Colon (tissue), 2 donors: ENCODE measurements at regions not wholly inside any gene's neighbourhood (a gene's known extent, or its start where the extent isn't known, plus 50 kb on each side); places are given as distances from the start of the nearest gene placed in this dataset.

Experiments
- FAIRE-seq: peaks from 2 replicates; lab custom pipeline; 2012; peaks lifted over from hg19 to GRCh38; lab: Jason Lieb, UNC
- donor health status: control.
- donor health status: control.

GRCh38 chr5:124839371-124839998 is 93.0 kb upstream of the ZNF608 start:
- no peak for FAIRE-seq

DNA sequence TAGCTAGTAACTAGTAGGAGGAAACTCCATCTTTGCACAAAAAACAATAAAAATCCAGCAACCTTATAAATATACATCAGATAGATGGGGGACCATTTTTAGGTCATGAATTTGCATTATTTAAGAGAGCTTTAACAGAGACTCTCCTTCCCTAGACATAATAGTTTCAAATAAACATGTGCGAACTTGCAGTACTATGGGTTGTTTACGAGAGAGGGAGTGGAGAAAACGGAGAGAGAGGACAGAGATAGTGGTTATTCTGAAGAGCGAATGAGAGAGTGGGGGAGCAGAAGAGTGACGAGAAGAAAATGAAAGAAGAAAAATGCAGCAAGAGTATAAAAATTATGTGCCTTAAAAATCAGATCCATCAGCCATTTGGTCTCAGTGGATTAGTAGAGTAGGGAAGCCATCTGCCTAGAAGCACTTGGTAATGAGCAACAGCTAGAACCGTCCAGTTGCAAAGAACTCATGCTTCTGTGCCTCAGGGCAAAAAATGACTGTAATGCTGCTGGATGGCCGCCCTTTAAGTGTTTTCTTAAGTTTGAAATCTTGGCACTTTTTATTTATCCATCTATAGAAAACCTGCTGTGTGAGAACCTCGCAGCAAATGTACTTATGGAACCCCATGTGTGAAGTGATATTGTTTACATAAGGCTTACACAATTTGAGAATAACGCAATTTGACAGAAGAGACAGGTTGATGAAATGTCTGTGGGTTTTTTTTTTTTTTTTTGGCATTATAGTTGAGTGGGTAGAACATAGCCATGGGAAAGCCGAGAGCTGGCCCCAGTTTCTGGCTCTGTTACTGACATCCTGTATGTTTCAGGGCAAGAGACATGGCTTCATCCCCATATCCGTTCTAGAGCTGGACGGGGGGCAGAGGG is 95.6 kb upstream of the ZNF608 start:
- no peak for FAIRE-seq

GRCh38 chr5:124842725-124843595 is 96.5 kb upstream of the ZNF608 start:
- no peak for FAIRE-seq

- no peak for FAIRE-seq
Measured at GRCh38 chr5:124843596-124843899, 97.1 kb upstream of the ZNF608 start.

DNA sequence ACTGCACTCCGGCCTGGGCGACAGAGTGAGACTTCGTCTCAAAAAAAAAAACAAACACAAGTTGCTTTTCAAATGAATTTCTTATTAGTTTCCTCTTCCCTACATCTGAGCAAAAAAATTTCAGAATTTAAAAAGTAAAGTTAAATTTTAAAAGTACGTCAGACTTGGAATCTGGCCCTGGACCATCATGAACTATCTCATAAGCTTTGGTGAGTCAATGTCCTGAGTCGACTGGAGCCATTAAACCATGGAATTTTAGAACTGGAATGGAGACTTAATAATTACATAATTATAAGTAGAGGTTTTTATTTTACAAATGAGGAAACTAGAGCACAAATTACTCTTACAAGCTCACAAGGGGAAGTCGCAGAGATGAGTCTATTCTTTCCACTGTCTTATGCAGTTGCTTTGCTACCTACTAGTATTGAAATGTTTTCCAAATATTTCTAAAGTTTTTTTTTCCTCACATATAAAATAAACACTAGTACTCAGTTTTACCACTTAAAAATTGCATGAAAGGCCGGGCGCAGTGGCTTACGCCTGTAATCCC is 98.0 kb upstream of the ZNF608 start:
- FAIRE-seq: no peak

GRCh38 chr5:124847907-124848306 is 101.5 kb upstream of the ZNF608 start:
- FAIRE-seq: no peak

- no peak for FAIRE-seq
Measured at GRCh38 chr5:124849774-124850173, 103.3 kb upstream of the ZNF608 start.

DNA sequence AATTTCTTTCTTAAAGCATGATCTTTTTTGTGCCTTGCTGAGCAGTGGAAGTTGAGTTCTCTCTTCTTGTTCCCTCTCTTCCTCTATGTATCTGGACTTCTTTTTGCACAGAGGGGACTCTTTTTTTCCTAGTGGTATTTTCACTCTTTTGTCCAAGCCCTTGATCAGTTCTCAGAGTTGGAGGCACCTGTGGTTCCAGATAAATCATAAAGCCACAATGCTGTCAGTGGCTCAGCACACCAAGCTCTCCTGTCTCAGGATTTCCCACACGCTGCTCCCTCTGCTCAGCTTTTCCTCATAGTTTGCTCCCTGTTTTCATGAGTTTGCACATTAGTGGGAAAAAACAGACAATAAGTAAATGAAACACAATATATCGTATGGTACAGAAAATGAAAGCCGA is 110.3 kb upstream of the ZNF608 start:
- no peak for FAIRE-seq

- no peak for FAIRE-seq
Measured at GRCh38 chr5:124858612-124859011, 112.2 kb upstream of the ZNF608 start.

DNA sequence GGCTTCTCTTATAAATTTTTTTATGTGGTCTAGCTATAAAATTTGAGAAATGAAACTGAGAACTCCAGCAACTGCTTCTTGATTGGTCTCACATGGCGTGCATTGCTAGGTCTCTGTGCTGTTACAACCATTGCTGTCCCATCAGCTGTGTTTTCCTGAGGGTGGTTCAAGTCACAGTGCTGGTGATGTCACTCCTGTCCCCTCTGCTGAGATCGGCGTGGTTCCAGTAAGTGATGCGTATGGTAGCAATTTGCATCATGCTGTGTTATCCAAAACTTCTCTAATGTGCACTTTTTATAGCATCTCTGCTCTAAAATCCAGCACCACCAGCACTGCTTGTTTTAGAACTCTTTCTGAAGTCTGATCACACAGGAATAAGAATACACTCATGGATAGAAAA is 112.6 kb upstream of the ZNF608 start:
- no peak for FAIRE-seq

GRCh38 chr5:124859556-124860290 is 113.3 kb upstream of the ZNF608 start:
- no peak for FAIRE-seq

- no peak for FAIRE-seq
Measured at GRCh38 chr5:124860291-124860655, 113.8 kb upstream of the ZNF608 start.

GRCh38 chr5:124865066-124865465 is 118.6 kb upstream of the ZNF608 start:
- no peak for FAIRE-seq

DNA sequence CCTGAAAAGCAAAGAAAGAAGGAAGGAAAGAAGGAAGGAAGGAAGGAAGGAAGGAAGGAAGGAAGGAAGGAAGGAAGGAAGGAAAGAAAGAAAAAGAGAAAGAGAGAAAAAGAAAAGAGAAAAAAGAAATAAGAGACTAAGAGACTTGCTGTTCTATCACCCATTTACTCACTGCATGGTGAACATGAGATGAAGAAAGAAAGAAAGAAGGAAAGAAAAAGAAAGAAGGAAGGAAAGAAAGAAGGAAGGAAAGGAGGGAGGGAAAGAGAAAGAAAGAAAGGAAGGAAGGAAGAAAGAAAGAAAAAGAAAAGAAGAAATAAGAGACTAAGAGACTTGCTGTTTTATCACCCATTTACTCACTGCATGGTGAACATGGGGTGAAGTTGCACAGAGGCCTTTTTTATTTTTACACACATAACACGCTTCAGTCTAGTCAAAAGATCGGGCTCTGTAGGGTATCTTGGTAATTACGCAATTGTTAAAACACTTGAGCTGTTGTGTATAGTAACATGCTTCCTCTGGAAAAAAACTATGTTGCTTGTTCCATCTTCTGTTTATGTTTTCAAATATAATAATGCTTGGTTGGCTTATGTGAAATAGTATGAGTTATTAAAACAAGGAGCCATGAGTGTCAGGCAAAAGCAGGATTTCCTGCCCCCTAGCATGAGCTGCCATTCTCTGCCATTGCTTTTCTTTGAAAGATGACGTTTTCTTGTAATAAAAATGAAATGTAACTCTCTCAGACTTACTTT is 119.3 kb upstream of the ZNF608 start:
- FAIRE-seq: no peak

DNA sequence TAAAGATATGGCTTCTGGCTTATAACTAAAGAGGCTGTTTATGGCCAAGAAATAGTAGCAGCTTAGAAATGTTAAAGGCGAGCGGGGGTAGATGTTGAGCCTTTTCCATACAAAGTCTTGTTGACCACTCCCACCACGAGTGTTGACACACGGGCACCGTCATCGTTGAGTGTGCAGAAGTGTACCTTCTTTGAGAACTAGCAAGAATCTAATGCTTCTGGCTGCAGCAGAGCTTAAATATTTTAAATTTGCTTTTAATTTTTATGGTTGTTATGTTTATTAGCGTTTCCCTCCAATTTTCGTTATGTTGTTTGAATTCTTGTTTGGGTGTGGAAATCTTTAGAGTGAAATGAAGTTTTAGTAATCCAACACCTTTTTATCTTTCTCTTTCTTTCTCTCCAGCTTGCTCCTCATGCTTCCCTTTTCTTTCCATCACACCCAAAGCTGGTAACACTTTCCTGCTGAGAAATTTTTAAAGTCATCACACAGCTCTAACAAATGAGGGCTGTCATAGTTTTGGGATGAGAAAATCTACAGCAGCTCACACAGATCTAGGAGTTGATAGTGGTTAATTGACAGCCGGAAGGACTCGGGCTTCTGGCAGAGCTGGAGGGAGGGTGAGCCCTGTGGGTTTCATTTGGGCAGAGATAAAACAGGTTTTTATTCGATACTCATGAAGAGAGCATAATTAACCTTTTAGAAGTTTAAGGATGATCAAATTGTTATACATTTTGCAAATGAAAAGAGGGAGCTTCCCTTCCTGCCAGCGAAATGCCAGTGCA is 120.1 kb upstream of the ZNF608 start:
- no peak for FAIRE-seq

DNA sequence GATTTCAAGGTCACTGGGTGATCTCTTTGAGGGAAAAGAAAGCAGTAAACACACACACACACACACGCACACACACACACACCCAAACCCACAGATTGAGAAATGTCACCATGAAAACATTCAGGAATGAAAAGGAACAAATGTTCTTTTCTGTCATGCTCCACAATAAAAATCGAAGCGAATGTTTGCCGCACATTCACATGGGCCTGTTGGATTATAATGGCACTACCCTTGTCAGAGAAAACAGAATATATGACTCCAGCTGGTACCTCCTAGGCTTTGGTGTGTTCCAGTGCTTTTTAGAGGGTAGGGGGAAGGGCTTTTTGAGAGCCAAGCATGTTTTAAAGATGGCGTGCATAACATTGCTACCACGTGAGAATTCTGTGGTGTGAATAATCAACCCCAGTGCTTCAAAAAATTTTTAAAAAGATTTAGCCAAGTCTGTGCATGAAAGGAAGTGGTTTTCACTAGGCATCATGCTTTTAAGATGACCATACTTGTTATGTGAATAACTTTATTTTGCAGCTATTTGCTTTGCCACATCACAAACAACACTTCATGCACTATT is 120.8 kb upstream of the ZNF608 start:
- FAIRE-seq: no peak

- no peak for FAIRE-seq
Measured at GRCh38 chr5:124868676-124869075, 122.2 kb upstream of the ZNF608 start.

- FAIRE-seq: no peak
Measured at GRCh38 chr5:124869426-124870033, 123.1 kb upstream of the ZNF608 start.

DNA sequence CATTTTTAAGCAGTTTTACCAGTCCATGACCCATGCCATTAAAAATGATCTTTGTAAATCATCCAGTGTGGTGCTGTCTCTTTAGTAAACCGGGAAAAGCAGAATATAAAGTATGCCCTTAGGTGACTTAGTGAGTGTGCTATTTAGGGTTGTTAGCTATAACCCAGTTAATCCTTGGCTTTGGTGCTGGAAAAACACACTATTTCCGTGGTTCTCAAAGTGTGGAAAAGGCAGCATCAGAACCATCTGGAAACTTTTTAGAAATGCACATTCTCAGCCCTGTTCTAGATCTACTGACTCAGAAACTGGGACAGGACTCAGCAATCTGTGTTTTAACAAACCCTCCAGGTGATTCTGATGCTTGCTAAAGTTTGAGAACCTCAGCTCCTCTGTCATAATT is 123.6 kb upstream of the ZNF608 start:
- no peak for FAIRE-seq

DNA sequence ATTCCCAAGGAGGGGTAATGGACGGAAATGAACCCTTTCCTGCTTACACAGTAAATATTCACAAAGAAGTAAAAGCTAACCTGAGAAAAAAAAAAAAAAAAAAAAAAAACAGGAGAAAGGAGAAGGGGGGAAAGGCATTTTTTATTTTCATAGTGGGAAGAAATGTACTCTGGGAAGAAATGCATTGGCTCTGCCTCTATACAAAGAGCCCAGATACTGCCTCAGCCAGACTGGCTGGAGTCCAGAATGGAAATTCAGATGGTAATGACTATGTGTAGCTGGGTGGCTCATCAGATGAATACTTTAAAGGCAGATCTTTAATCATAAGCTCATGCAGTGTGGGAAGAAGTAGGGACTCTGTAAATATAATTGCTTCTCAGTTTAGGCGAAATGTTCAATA is 124.9 kb upstream of the ZNF608 start:
- no peak for FAIRE-seq
